SK-N-SH treated with all-trans-retinoic acid at 6 μM for 48 hours (cell line): ENCODE measurements at regions not wholly inside any gene's neighbourhood (a gene's known extent, or its start where the extent isn't known, plus 50 kb on each side); places are given as distances from the start of the nearest gene placed in this dataset.
"Not testable (repeated sequence)": the region's sequence is repeated elsewhere in the genome, so short reads cannot be mapped to it uniquely, and the experiment has no call there.

Experiments used
- GLIS3 ChIP-seq: fragments of 250-450 bp; sonication (Bioruptor Pico); IDR thresholded peaks from 2 replicates; pipeline ENCODE4 v1.5.0; 2020; ENCODE audit warnings: mild to moderate bottlenecking, moderate library complexity
- ISL1 ChIP-seq: fragments of 250-450 bp; sonication (Bioruptor Pico); IDR thresholded peaks from 2 replicates; pipeline ENCODE4 v2.1.2; 2022; ENCODE audit warnings: mild to moderate bottlenecking, moderate library complexity
- PPARA ChIP-seq: fragments of 250-450 bp; sonication (Bioruptor Pico); IDR thresholded peaks from 2 replicates; pipeline ENCODE4 v1.5.0; 2020; ENCODE audit warnings: mild to moderate bottlenecking, borderline replicate concordance

DNA sequence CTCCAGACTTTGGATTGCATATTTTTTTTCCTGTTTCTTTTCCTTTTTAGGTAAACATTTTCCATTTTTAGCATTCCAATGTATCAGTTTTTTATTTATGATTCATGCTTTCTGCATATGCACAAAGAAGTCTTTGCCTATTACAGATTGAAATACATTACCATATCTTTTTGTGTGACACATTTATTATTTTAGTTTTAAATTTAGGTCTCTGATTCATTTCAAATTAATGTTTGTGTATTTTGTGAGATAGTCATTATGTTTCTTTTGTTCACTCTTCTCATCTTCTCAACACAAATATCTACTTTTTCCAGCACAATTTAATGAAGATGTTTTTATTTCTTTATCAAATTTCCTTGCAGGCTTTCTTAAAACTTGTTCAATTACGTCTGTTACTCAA, 838.0 kb upstream of the CDH18 start:
- not testable (repeated sequence) for TF ChIP-seq ISL1, PPARA, GLIS3 (CRISPR knock-in tag)
